ENCODE measurements at regions not wholly inside any gene's neighbourhood (a gene's known extent, or its start where the extent isn't known, plus 50 kb on each side); places are given as distances from the start of the nearest gene placed in this dataset.

DNA sequence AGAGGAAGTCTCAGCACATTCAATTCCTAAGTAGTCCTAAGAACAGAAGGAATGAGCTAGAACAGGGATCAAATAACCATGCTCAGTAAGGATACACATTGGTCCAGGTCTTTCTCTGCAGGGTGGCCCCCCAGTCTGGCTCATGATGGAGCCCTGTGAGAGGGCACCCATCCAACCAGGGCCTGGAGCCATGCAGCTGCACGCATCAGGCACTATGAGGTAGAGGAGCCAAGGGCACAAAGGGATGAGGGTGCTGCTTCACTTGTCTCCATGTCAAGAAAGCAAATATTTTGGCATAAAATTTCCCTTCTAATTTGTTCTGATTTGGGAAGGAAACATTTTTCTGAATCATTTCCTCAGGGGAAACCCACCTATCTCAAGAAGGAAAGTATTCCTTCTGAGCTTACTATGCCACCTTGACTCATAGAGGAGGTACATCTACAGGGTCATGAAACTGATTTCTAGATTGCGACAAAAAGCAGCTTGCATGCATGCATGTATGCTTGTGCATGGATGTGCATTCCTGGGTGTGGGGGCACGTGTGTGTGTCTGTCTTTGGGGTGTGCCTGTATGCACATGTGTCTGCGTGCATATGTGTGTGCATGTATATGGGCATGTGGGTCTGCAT is 600.3 kb downstream of the MID1IP1 start:
- Histone ChIP-seq H3K36me3 (ENCODE audit: control insufficient read depth, insufficient read depth, low read length) (no peaks in the 10 kb centered on the region), H3K9me3 (no peaks in the 10 kb centered on the region), H3K4me3 (ENCODE audit: low read depth, low read length) (no peak overlapping the region), H3K4me1 (no peaks in the 10 kb centered on the region), H3K27me3 (replicated peaks; ENCODE audit: control insufficient read depth, insufficient read depth, low read length) (no peaks in the 10 kb centered on the region)
- Mint-ChIP-seq H3K9me3 (ENCODE audit: unreplicated experiment) (no peaks in the 10 kb centered on the region), H3K36me3 (ENCODE audit: insufficient read depth, unreplicated experiment) (no peaks in the 10 kb centered on the region), H3K27me3 (ENCODE audit: insufficient read depth, unreplicated experiment) (peaks cover 1% of the 10 kb centered on the region), H3K27ac (ENCODE audit: unreplicated experiment) (no peak overlapping the region), H3K4me1 (ENCODE audit: low read depth, unreplicated experiment) (peaks cover 6% of the 10 kb centered on the region), H3K4me3 (ENCODE audit: unreplicated experiment) (no peak overlapping the region)
- TF ChIP-seq, protein P1, sequence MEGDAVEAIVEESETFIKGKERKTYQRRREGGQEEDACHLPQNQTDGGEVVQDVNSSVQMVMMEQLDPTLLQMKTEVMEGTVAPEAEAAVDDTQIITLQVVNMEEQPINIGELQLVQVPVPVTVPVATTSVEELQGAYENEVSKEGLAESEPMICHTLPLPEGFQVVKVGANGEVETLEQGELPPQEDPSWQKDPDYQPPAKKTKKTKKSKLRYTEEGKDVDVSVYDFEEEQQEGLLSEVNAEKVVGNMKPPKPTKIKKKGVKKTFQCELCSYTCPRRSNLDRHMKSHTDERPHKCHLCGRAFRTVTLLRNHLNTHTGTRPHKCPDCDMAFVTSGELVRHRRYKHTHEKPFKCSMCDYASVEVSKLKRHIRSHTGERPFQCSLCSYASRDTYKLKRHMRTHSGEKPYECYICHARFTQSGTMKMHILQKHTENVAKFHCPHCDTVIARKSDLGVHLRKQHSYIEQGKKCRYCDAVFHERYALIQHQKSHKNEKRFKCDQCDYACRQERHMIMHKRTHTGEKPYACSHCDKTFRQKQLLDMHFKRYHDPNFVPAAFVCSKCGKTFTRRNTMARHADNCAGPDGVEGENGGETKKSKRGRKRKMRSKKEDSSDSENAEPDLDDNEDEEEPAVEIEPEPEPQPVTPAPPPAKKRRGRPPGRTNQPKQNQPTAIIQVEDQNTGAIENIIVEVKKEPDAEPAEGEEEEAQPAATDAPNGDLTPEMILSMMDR (IDR thresholded peaks at IDR 0.05; ENCODE audit: insufficient read depth in 1 of 2, low read depth in 1 of 2, low read length in 1 of 2, severe bottlenecking in 1 of 2, unreplicated experiment in 1 of 2), result no peak
- ChIA-PET POLR2A (no interaction called here), CTCF (no interaction called here)
- DNase-seq, result no peak
- intact Hi-C loops (cut with micrococcal nuclease; ENCODE audit: unreplicated experiment), result no loop called here
- BruUV-seq (replicated peaks), result no TSS peak

DNA sequence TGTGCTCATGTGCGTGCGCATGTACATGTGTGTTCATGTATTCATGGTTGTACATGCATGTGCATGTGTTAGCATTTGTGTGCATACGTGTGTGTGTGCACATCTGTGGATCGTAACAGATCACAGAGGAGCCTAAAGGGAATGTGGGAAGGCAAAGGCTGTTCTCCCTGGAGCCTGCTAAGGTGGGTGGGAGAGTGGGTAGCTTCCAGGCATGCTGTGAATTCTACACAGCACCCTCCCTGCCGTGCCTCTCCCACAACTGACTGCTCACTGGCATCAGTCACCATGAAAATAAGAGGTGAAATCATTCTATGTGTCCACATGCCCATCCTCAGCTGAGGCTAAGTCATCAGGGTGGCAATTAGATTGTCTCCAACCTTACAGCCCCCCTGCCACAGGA is 600.9 kb downstream of the MID1IP1 start:
- Mint-ChIP-seq H3K27ac (ENCODE audit: unreplicated experiment) (no peak overlapping the region), H3K4me1 (ENCODE audit: low read depth, unreplicated experiment) (peaks cover 6% of the 10 kb centered on the region), H3K27me3 (ENCODE audit: insufficient read depth, unreplicated experiment) (peaks cover 5% of the 10 kb centered on the region), H3K36me3 (ENCODE audit: insufficient read depth, unreplicated experiment) (no peaks in the 10 kb centered on the region), H3K4me3 (ENCODE audit: unreplicated experiment) (no peak overlapping the region), H3K9me3 (ENCODE audit: unreplicated experiment) (no peaks in the 10 kb centered on the region)
- ChIA-PET POLR2A (no interaction called here), CTCF (no interaction called here)
- intact Hi-C loops (cut with micrococcal nuclease; ENCODE audit: unreplicated experiment), result no loop called here
- Histone ChIP-seq H3K36me3 (ENCODE audit: control insufficient read depth, insufficient read depth, low read length) (no peaks in the 10 kb centered on the region), H3K4me3 (ENCODE audit: low read depth, low read length) (no peak overlapping the region), H3K9me3 (no peaks in the 10 kb centered on the region), H3K4me1 (no peaks in the 10 kb centered on the region), H3K27me3 (replicated peaks; ENCODE audit: control insufficient read depth, insufficient read depth, low read length) (no peaks in the 10 kb centered on the region)
- TF ChIP-seq, protein P1 (IDR thresholded peaks at IDR 0.05; ENCODE audit: insufficient read depth in 1 of 2, low read depth in 1 of 2, low read length in 1 of 2, severe bottlenecking in 1 of 2, unreplicated experiment in 1 of 2), result no peak
- no TSS peak for BruUV-seq (replicated peaks)
- DNase-seq, result no peak

DNA sequence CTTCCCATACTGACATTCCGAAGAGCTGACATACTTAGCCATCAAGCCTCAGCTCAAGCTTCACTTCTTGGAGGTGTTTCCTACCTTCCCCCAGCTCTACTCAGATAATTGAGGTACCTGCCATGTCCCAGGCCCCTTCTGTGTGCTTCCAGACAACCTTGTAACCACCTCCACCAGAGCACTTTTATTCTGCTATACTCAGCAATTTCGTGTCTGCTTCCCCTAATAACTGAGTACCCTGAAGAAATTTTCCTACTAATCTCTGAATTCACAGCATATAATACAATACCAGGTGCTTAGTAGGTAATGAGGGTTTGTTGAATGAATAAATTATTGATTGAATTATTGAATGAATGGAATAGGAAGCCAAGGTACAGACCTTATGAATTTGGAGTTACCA is 605.5 kb downstream of the MID1IP1 start:
- POLR2A ChIA-PET, result no interaction called here
- no peak overlapping the region for H3K4me3 ChIP-seq (ENCODE audit: low read depth, low read length)
- no peak overlapping the region for H3K4me3 Mint-ChIP-seq (ENCODE audit: unreplicated experiment)
- H3K9me3 Mint-ChIP-seq (ENCODE audit: unreplicated experiment), result no peaks in the 10 kb centered on the region
- no peaks in the 10 kb centered on the region for H3K36me3 ChIP-seq (ENCODE audit: control insufficient read depth, insufficient read depth, low read length)
- DNase-seq, result no peak
- H3K36me3 Mint-ChIP-seq (ENCODE audit: insufficient read depth, unreplicated experiment), result no peaks in the 10 kb centered on the region
- intact Hi-C loops (cut with micrococcal nuclease; ENCODE audit: unreplicated experiment), result no loop called here
- TF ChIP-seq, protein P1 (IDR thresholded peaks at IDR 0.05; ENCODE audit: insufficient read depth in 1 of 2, low read depth in 1 of 2, low read length in 1 of 2, severe bottlenecking in 1 of 2, unreplicated experiment in 1 of 2), result no peak
- no TSS peak for BruUV-seq (replicated peaks)
- no peaks in the 10 kb centered on the region for H3K9me3 ChIP-seq
- no peak overlapping the region for H3K27ac Mint-ChIP-seq (ENCODE audit: unreplicated experiment)
- no peaks in the 10 kb centered on the region for H3K4me1 ChIP-seq
- no peaks in the 10 kb centered on the region for H3K4me1 Mint-ChIP-seq (ENCODE audit: low read depth, unreplicated experiment)
- peaks cover 5% of the 10 kb centered on the region for H3K27me3 Mint-ChIP-seq (ENCODE audit: insufficient read depth, unreplicated experiment)
- H3K27me3 ChIP-seq (replicated peaks; ENCODE audit: control insufficient read depth, insufficient read depth, low read length), result no peaks in the 10 kb centered on the region
- CTCF ChIA-PET, result no interaction called here

Measured in Caco-2 (cell line).